HG03196 (cell line): ENCODE measurements at regions not wholly inside any gene's neighbourhood (a gene's known extent, or its start where the extent isn't known, plus 50 kb on each side); places are given as distances from the start of the nearest gene placed in this dataset.
"Not testable (repeated sequence)": the region's sequence is repeated elsewhere in the genome, so short reads cannot be mapped to it uniquely, and the experiment has no call there.

Source experiments
- ATAC-seq: cut with Tn5 transposase; IDR thresholded peaks from one replicate; pipeline ENCODE4 v1.9.1; 2021; ENCODE audit not compliant: unreplicated experiment

- no peak for ATAC-seq
Measured at GRCh38 chr2:196516564-196516963, 123.0 kb upstream of the CCDC150 start.

GRCh38 chr2:196520605-196521004 is 118.9 kb upstream of the CCDC150 start:
- ATAC-seq = no peak

- not testable (repeated sequence) for ATAC-seq
Measured at GRCh38 chr2:196526981-196527725, 112.4 kb upstream of the CCDC150 start.

- no peak for ATAC-seq
Measured at GRCh38 chr2:196528486-196529223, 110.9 kb upstream of the CCDC150 start.

GRCh38 chr2:196530910-196531309 is 108.6 kb upstream of the CCDC150 start:
- no peak for ATAC-seq

GRCh38 chr2:196533772-196534397 is 105.6 kb upstream of the CCDC150 start:
- no peak for ATAC-seq

- no peak for ATAC-seq
Measured at GRCh38 chr2:196534495-196534894, 105.0 kb upstream of the CCDC150 start.

GRCh38 chr2:196535061-196535460 is 104.5 kb upstream of the CCDC150 start:
- no peak for ATAC-seq

GRCh38 chr2:196535742-196536141 is 103.8 kb upstream of the CCDC150 start:
- ATAC-seq = no peak

- ATAC-seq = no peak
Measured at GRCh38 chr2:196537311-196537710, 102.2 kb upstream of the CCDC150 start.

GRCh38 chr2:196538189-196538588 is 101.3 kb upstream of the CCDC150 start:
- ATAC-seq = no peak

GRCh38 chr2:196538646-196539045 is 100.9 kb upstream of the CCDC150 start:
- no peak for ATAC-seq

- no peak for ATAC-seq
Measured at GRCh38 chr2:196544906-196545433, 94.5 kb upstream of the CCDC150 start.

- ATAC-seq = no peak
Measured at GRCh38 chr2:196546151-196546919, 93.2 kb upstream of the CCDC150 start.

GRCh38 chr2:196549052-196549451 is 90.5 kb upstream of the CCDC150 start:
- no peak for ATAC-seq

GRCh38 chr2:196551014-196551413 is 88.5 kb upstream of the CCDC150 start:
- no peak for ATAC-seq

GRCh38 chr2:196555161-196555560 is 84.4 kb upstream of the CCDC150 start:
- no peak for ATAC-seq

GRCh38 chr2:196555726-196556125 is 83.8 kb upstream of the CCDC150 start:
- no peak for ATAC-seq

GRCh38 chr2:196558497-196558896 is 81.0 kb upstream of the CCDC150 start:
- no peak for ATAC-seq

- no peak for ATAC-seq
Measured at GRCh38 chr2:196563876-196564275, 75.6 kb upstream of the CCDC150 start.
